CD4-positive, CD25-positive, alpha-beta regulatory T cell (primary cell): ENCODE measurements at regions not wholly inside any gene's neighbourhood (a gene's known extent, or its start where the extent isn't known, plus 50 kb on each side); places are given as distances from the start of the nearest gene placed in this dataset.

Experiments
- ATAC-seq, 2 donors: fragments of 150-1000 bp; cut with Tn5 transposase; one replicate each; pipeline ENCODE4 v1.10.0; 2021; ENCODE audit warnings: low read depth in 2 of 2, moderate number of reproducible peaks in 2 of 2, moderate library complexity in 1 of 2
- DNase-seq, 3 donors: peaks; one replicate each; pipeline versions ENCODE4 v3.0.0 to v3.0.0-alpha.2; 2012 to 2022; ENCODE audit warnings: mixed read lengths in 1 of 3
- H3K27ac ChIP-seq: one replicate; pipeline ENCODE4 v1.7.0; 2013; ENCODE audit warnings: mild to moderate bottlenecking, low read length; ENCODE audit not compliant: insufficient read depth, poor library complexity, severe bottlenecking
- H3K27me3 ChIP-seq: one replicate; pipeline ENCODE4 v1.7.0; 2013; ENCODE audit warnings: low read length; ENCODE audit not compliant: control insufficient read depth, insufficient read depth
- H3K36me3 ChIP-seq: one replicate; pipeline ENCODE4 v1.7.0; 2013; ENCODE audit warnings: mild to moderate bottlenecking, low read length, moderate library complexity; ENCODE audit not compliant: control insufficient read depth, insufficient read depth
- H3K4me1 ChIP-seq: 2 replicates; pipeline ENCODE4 v1.7.0; 2013; ENCODE audit warnings: mild to moderate bottlenecking, low read length; ENCODE audit not compliant: insufficient read depth, control insufficient read depth, poor library complexity, severe bottlenecking
- H3K4me3 ChIP-seq: one replicate; pipeline ENCODE4 v1.7.0; 2013; ENCODE audit warnings: low read depth, mild to moderate bottlenecking, low read length, moderate library complexity
- H3K9me3 ChIP-seq, 2 experiments: 1 replicate in 1 of 2; 2 replicates in 1 of 2; pipeline ENCODE4 v1.7.0; 2013; ENCODE audit warnings: low read length in 2 of 2, mild to moderate bottlenecking in 1 of 2, moderate library complexity in 1 of 2; ENCODE audit not compliant: control insufficient read depth in 2 of 2
- H3K27ac Mint-ChIP-seq, 3 donors: one replicate each; pipeline ENCODE4 v1.8.0; 2020 to 2022; ENCODE audit warnings: mild to moderate bottlenecking in 3 of 3, mixed read lengths in 3 of 3, moderate library complexity in 2 of 3
- H3K27me3 Mint-ChIP-seq: one replicate; pipeline ENCODE4 v1.8.0; 2022; ENCODE audit warnings: mild to moderate bottlenecking, mixed read lengths
- H3K36me3 Mint-ChIP-seq: one replicate; pipeline ENCODE4 v1.8.0; 2020; ENCODE audit warnings: mixed read lengths
- H3K4me1 Mint-ChIP-seq, 4 donors: one replicate each; pipeline ENCODE4 v1.8.0; 2020 to 2022; ENCODE audit warnings: mixed read lengths in 4 of 4, mild to moderate bottlenecking in 1 of 4
- H3K4me3 Mint-ChIP-seq, 4 donors: one replicate each; pipeline ENCODE4 v1.8.0; 2020 to 2022; ENCODE audit warnings: mild to moderate bottlenecking in 4 of 4, mixed read lengths in 4 of 4, moderate library complexity in 3 of 4
- H3K9me3 Mint-ChIP-seq, 7 donors: one replicate each; pipeline ENCODE4 v1.8.0; 2020 to 2022; ENCODE audit warnings: mixed read lengths in 7 of 7, mild to moderate bottlenecking in 3 of 7, moderate library complexity in 2 of 7

- peak overlapping the region in 1 of 3 donors; percentile 34 for H3K27ac Mint-ChIP-seq
- DNase-seq, result peak in 1 of 3 donors; percentile 28
- no peak for ATAC-seq
- Histone ChIP-seq H3K4me1 (no peaks in the 10 kb centered on the region), H3K27me3 (no peaks in the 10 kb centered on the region), H3K9me3 (no peaks in the 10 kb centered on the region), H3K27ac (no peak overlapping the region), H3K4me3 (no peak overlapping the region), H3K36me3 (no peaks in the 10 kb centered on the region)
- peaks cover 5% of the 10 kb centered on the region for H3K27me3 Mint-ChIP-seq
- H3K9me3 Mint-ChIP-seq, result no peaks in the 10 kb centered on the region
- H3K4me3 Mint-ChIP-seq, result no peak overlapping the region
- peaks cover 0 to 9% (median 1%) of the 10 kb centered on the region in 4 donors for H3K4me1 Mint-ChIP-seq
- H3K36me3 Mint-ChIP-seq, result no peaks in the 10 kb centered on the region
Measured at GRCh38 chr21:43311301-43311817, 115.6 kb downstream of the SIK1 start.

GRCh38 chr21:43308815-43309283 lies 118.1 kb downstream of the SIK1 start:
- ATAC-seq, result no peak
- Histone ChIP-seq H3K4me1 (no peaks in the 10 kb centered on the region), H3K36me3 (no peaks in the 10 kb centered on the region), H3K27ac (no peak overlapping the region), H3K9me3 (no peaks in the 10 kb centered on the region), H3K27me3 (no peaks in the 10 kb centered on the region), H3K4me3 (no peak overlapping the region)
- Mint-ChIP-seq H3K27me3 (no peaks in the 10 kb centered on the region), H3K36me3 (no peaks in the 10 kb centered on the region), H3K9me3 (no peaks in the 10 kb centered on the region), H3K4me1 (peaks cover 0 to 3% (median 0%) of the 10 kb centered on the region in 4 donors), H3K4me3 (no peak overlapping the region), H3K27ac (no peak overlapping the region)
- no peak for DNase-seq

- DNase-seq, result no peak
- no peaks in the 10 kb centered on the region for H3K9me3 ChIP-seq
- H3K27ac ChIP-seq, result no peak overlapping the region
- H3K27me3 ChIP-seq, result no peaks in the 10 kb centered on the region
- Mint-ChIP-seq H3K27me3 (no peaks in the 10 kb centered on the region), H3K4me1 (peaks cover 0 to 3% (median 0%) of the 10 kb centered on the region in 4 donors), H3K27ac (no peak overlapping the region), H3K4me3 (no peak overlapping the region), H3K9me3 (no peaks in the 10 kb centered on the region), H3K36me3 (no peaks in the 10 kb centered on the region)
- H3K36me3 ChIP-seq, result no peaks in the 10 kb centered on the region
- H3K4me3 ChIP-seq, result no peak overlapping the region
- H3K4me1 ChIP-seq, result no peaks in the 10 kb centered on the region
- ATAC-seq, result no peak
Measured at GRCh38 chr21:43308101-43308814, 118.7 kb downstream of the SIK1 start.

- Histone ChIP-seq H3K4me1 (no peaks in the 10 kb centered on the region), H3K27me3 (no peaks in the 10 kb centered on the region), H3K27ac (no peak overlapping the region), H3K36me3 (no peaks in the 10 kb centered on the region), H3K4me3 (no peak overlapping the region), H3K9me3 (no peaks in the 10 kb centered on the region)
- no peak for ATAC-seq
- Mint-ChIP-seq H3K9me3 (no peaks in the 10 kb centered on the region), H3K27ac (no peak overlapping the region), H3K36me3 (no peaks in the 10 kb centered on the region), H3K27me3 (no peaks in the 10 kb centered on the region), H3K4me1 (peaks cover 0 to 1% (median 0%) of the 10 kb centered on the region in 4 donors), H3K4me3 (no peak overlapping the region)
- DNase-seq, result no peak
Measured at GRCh38 chr21:43307677-43308070, 119.3 kb downstream of the SIK1 start.

- Histone ChIP-seq H3K27ac (no peak overlapping the region), H3K9me3 (no peaks in the 10 kb centered on the region), H3K4me1 (no peaks in the 10 kb centered on the region), H3K4me3 (no peak overlapping the region), H3K27me3 (no peaks in the 10 kb centered on the region), H3K36me3 (no peaks in the 10 kb centered on the region)
- DNase-seq (no peak), ATAC-seq (peak in 1 of 2 donors; percentile 29)
- Mint-ChIP-seq H3K4me3 (no peak overlapping the region), H3K27ac (no peak overlapping the region), H3K4me1 (no peaks in the 10 kb centered on the region), H3K36me3 (no peaks in the 10 kb centered on the region), H3K27me3 (no peaks in the 10 kb centered on the region), H3K9me3 (no peaks in the 10 kb centered on the region)
Measured at GRCh38 chr21:43306911-43307676, 119.8 kb downstream of the SIK1 start.

- Mint-ChIP-seq H3K9me3 (no peaks in the 10 kb centered on the region), H3K27me3 (no peaks in the 10 kb centered on the region), H3K4me1 (no peaks in the 10 kb centered on the region), H3K4me3 (no peak overlapping the region), H3K27ac (no peak overlapping the region), H3K36me3 (no peaks in the 10 kb centered on the region)
- Histone ChIP-seq H3K9me3 (no peaks in the 10 kb centered on the region), H3K27me3 (no peaks in the 10 kb centered on the region), H3K27ac (no peak overlapping the region), H3K36me3 (no peaks in the 10 kb centered on the region), H3K4me3 (no peak overlapping the region), H3K4me1 (no peaks in the 10 kb centered on the region)
- no peak for DNase-seq
- no peak for ATAC-seq
Measured at GRCh38 chr21:43306391-43306790, 120.5 kb downstream of the SIK1 start.

GRCh38 chr21:43305811-43306311 lies 121.1 kb downstream of the SIK1 start:
- no peaks in the 10 kb centered on the region for H3K4me1 Mint-ChIP-seq
- DNase-seq (no peak), ATAC-seq (no peak)
- no peaks in the 10 kb centered on the region for H3K4me1 ChIP-seq
- no peak overlapping the region for H3K4me3 ChIP-seq
- no peak overlapping the region for H3K4me3 Mint-ChIP-seq
- H3K27ac ChIP-seq, result no peak overlapping the region
- no peaks in the 10 kb centered on the region for H3K9me3 ChIP-seq
- no peaks in the 10 kb centered on the region for H3K36me3 Mint-ChIP-seq
- no peak overlapping the region for H3K27ac Mint-ChIP-seq
- H3K36me3 ChIP-seq, result no peaks in the 10 kb centered on the region
- no peaks in the 10 kb centered on the region for H3K27me3 Mint-ChIP-seq
- no peaks in the 10 kb centered on the region for H3K27me3 ChIP-seq
- no peaks in the 10 kb centered on the region for H3K9me3 Mint-ChIP-seq
